ENCODE measurements at regions not wholly inside any gene's neighbourhood (a gene's known extent, or its start where the extent isn't known, plus 50 kb on each side); places are given as distances from the start of the nearest gene placed in this dataset.

GRCh38 chr14:61614693-61615092, 80.6 kb upstream of the HIF1A start:
- TF ChIP-seq CTCF (IDR thresholded peaks at IDR 0.05) (no peak), POLR2A (IDR thresholded peaks at IDR 0.05) (no peak)

All from prostate gland (tissue), 2 donors.